GM21367 (cell line): ENCODE measurements at regions not wholly inside any gene's neighbourhood (a gene's known extent, or its start where the extent isn't known, plus 50 kb on each side); places are given as distances from the start of the nearest gene placed in this dataset.
"Not testable (repeated sequence)": the region's sequence is repeated elsewhere in the genome, so short reads cannot be mapped to it uniquely, and the experiment has no call there.

Experiments
- ATAC-seq: cut with Tn5 transposase; IDR thresholded peaks from one replicate; pipeline ENCODE4 v1.9.1; 2021; ENCODE audit not compliant: unreplicated experiment

DNA sequence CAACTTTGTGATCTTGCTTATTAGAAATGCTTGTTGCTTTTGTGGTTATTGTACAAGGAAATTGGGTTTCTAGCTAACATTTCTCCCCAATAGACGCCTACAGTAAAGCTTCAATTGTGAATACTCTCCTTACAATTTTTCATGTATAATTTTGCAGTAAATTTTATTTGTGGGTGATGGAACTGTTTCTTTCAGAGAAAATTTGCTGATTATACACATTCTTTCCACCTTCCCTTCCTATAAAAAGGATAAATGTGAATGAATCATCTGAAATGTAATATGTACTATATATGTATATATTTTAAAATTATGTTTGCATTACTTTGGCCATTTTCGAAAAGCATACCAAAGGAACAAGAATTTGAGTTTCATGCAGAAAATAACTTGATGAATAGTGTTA lies 162.7 kb upstream of the CRBN start:
- ATAC-seq, result no peak

DNA sequence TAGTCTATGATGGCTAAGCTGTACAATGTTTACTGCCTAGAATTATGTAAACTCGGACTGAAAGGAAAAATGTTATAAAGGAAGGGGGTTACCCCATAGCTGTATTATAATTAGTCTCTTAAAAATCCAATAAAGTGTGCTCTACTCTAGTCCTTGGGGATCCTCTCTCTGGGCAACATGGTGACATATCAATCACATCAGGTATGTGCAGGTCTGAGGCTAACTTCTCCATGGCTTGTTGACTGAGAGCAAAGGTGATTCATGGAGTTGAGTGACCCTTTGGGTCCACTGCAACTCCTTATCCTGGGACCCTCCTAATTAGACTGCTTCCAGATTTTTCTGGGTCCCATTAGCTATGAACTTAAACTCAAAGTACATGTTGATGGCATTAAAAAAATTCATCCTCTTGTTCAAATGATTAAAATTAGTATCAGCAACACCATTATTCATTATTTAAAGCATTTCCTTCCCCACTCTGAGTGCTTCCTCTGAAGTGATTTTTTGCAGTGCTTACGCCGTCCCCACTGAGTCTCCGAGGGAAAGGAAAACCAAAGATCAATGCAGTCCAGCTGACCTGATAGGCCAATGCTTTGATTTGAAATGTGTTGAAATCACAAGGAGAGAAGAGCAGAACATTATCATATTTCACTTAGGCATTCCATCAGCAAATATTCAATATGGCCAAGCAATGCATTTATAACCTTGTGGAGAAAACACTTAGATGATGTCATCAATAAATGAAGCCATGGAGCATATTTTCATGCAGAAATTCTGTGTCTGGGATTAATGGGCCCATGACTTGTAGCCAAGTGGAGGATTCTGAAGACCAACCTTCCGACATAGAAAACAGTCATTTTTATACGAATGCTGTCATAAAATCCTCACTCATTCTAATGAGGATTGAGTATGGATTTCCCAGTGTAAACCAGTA lies 161.7 kb upstream of the CRBN start:
- ATAC-seq, result no peak

DNA sequence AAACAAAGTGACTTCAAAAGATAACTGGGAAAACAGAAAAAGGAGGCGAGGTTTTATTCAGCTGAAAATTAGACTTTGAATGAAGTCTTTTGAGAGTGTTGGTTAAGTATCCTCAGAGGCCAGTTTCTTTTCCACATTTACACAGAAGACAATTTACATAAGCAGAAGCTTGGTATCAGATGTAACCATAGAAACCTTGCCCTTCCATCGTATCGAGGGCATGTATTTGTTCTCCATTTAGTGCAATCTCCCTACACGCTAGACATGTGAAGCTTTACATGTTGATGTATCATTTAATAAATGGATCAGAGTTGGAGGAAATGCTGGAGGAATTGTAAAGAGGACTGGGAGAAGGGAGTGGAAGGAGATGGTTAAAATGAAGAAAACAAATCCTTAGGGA lies 161.0 kb upstream of the CRBN start:
- no peak for ATAC-seq

DNA sequence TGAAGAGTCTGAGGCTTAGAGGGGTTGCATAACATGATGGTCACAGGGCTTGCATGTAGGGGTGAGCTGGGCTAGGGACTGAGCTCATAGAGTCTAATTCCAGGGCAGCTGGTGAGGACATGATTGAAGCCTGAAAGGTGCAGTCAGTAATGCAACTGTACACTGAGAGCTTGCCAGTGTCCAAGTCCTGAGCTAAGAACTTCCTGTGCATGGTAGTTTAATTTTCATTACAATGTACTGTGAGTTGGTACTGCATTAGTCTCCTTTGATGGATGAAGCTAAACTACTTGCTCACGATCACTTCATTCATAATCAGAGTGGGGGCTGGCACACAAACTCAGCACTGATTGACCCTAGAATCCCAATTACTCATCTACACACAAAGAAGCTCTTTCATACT lies 156.4 kb upstream of the CRBN start:
- no peak for ATAC-seq

DNA sequence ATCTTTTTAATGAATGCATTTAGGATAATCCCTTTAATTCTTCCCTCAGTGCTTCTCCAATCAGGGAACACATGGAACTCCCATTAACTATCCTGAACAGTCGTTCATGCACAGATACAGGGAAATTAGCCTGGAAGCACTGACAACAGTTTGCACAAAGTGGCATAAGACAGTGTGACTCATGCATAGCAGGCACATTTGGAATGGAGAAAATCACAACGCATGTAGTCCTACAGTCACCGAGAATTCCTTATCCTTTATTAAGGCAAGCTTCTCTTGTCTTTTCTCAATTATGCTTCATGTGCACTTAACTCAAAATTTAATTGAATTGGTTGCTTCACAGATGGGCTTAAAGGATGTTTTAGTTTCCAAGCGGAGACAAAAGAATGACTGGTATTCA lies 155.0 kb upstream of the CRBN start:
- no peak for ATAC-seq

DNA sequence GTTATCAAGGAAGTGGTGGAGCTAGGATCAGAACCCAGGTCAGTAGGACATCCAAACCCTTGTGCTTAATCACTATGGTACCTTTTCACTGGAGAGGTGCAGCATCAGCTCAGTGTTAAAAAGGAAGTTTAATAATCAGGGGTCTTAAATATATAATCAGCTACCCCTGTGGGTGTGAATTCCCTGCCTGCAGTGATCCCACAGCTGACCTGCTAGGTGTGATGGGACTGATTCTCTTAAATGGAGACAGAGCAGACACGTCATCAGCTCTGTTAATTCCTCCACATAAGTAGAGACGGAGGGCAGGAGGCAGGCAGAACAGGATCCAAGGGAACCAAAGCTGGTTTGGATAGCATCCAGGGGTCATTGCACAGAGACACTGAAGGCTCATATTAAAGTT lies 154.1 kb upstream of the CRBN start:
- no peak for ATAC-seq

DNA sequence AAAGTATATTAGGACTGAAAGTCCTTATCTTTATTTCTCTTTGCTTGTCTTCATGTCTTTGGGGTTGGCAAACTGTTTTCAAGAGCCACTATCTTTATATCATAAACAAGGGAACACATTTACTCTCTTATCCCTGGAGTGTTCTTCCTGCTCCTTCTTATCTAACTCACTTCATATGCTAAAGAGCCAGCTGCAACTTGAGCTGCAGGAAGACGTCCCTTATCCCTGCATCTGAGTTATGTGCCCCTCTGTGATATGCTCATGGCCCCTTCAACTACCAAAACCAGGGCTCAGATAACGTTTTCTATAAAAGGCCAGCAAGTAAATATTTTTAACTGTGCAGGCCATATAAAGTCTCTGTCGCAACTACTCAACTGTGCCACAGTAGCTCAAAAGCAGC lies 137.0 kb upstream of the CRBN start:
- ATAC-seq, result no peak

DNA sequence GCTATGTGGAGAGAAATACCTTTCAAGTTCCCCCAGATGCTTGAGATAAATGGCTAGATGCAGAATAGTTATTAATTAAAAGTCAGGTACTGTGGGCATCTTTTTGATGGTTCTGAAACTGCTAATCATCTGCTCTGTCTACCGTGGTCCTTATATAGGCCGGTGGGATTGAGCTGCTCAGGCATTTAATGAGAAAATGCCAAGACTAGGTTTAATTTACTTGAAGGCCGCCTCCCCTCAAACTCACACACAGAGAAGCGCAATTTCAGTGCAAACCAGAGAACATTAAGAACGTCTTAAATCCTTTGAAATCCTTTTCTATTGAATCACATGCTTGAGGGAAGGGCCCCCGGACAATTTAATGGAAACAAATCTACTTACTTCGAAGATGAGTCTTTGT lies 136.4 kb upstream of the CRBN start:
- ATAC-seq, result no peak

DNA sequence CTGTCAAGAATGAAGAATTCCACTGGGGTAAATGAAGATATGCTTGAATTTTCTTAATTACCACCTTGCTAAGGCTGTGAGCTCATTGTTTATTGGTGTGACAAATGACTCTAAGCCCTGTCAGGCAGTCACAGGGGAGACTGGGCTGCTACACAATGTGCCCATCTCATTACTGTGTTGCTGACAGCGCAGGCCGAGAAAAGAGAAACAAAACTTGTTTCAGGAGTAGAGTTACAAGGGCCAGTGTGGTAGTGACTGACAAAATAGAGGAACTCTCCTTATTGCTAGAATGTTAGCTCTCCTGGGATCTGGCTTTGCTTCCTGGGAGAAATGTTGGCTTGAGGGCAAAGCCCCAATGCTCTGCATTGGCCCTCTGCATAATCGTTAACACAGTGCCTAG lies 130.4 kb upstream of the CRBN start:
- ATAC-seq, result no peak

DNA sequence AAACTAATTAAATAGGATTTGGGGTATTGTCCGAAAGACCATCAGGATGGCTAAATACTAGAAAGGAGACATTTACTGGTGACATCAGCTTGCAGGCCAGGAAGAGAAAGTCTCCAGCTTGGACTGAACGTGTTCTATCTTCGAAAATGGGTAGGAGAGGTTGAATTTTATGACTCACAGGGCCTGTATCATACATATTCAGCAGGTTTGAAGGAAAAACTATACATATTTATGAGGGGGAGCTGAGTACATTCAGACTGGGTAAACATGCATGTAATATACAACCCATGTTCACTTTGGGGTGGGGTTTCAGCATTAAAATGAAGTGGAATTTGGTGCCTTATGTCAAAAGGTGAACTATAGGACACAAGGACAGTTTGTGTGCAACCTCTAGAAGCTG lies 129.3 kb upstream of the CRBN start:
- no peak for ATAC-seq

DNA sequence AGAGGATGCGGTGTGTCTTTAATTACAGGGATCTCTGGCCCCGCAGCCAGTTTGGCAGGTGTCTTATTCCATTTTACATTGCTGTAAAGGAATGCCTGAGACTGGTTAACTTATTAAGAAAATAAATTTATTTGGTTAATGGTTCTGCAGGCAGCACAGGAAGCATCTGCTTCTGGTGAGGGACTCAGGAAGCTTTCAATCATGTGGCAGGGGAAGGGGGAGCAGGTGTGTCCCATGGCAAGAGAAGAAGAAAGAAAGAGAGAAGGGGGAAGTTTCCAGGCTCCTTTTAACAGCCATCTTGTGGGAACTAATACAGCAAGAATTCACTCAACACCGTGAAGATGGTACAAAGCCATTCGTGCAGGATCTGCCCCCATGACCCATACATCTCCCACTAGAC lies 128.0 kb upstream of the CRBN start:
- ATAC-seq, result no peak

DNA sequence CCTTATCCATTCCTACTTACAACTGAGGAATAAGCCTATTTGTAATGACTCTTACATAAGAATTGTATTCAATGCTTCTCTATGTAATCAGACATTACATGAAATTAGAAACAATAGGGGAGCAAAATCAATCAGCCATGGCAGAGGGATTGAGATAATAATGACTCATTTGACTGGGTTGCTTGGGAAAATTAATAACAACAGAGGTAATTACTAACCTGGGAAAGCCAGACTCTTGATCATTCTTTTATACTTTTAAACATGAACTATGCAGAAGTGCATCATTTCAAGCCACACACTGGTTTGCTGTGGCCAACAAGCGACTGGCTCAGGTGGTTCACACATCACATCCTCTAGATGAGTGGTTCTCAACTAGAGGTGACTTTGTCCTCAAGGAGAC lies 126.3 kb upstream of the CRBN start:
- ATAC-seq, result no peak

DNA sequence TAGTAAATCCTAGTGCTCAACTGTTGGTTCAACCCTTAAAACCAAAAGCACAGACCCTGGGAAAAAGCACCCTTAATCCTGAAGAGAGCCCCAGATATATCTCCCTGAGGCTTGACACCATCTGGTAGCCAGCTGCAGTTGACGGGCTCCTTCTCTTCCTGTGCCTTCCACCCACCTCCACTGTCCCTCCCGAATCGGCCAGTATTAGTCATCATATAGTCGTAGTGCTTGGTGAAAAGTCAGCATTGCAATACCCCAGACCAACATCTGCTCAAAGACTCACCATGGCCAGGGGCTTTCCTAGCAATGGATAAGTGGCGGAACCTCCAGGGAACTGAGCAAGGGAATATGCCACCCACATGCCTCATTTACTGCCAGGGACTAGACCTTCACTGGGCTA lies 125.6 kb upstream of the CRBN start:
- no peak for ATAC-seq

DNA sequence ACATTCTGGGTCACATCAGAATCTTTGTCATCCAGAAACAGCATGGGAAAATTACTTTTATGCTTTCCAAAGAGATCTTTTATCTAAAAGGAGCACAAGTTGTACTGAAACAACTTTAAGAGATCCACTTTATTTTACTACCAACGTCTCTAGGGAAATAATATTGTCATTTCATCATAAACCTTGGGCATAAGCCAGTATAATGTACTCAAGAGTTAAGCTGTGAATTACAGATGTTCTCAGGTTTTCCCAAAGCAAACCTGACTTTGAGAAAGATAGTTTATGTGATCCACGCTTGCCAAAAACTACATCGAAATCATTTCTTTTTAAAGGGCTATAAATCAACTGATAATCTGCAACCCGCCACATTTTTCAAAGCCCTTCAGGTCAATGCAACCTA lies 124.1 kb upstream of the CRBN start:
- ATAC-seq, result no peak

DNA sequence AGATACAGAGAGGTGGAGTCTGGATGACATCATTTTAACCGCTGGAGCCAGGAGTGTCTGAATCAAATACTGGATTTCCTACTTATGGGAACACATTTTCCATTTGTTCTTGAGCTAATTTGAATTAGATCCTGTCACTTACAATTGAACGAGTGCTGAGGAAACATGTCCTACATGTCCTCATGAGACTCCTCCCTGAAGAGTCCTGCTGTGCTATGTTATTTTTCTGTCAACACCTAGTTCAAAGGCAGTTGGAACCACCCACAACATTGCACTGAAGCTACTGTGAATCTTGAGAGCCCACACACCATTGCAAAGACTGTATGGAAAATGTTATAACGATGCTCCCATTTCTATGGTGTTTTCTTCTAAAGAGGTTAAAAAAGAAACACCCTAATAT lies 123.5 kb upstream of the CRBN start:
- no peak for ATAC-seq

DNA sequence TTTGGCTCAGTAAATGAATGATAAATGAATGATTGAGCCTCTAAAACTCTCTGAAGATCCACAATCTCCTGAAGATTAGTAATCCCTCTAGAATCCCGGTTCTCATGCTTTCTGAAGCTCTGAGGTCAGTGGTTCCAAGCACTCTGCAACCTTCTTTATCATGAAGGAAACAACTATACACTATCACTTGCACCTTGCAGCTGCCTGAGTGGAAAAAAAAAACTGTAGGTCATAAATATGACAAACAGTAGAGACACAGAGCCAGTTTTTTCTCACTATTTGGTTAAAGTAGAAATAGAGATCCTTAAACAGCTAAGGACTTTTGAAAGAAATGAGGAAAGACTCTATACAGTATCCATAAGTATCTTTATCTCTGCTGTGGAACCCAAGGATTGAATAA lies 122.0 kb upstream of the CRBN start:
- no peak for ATAC-seq

DNA sequence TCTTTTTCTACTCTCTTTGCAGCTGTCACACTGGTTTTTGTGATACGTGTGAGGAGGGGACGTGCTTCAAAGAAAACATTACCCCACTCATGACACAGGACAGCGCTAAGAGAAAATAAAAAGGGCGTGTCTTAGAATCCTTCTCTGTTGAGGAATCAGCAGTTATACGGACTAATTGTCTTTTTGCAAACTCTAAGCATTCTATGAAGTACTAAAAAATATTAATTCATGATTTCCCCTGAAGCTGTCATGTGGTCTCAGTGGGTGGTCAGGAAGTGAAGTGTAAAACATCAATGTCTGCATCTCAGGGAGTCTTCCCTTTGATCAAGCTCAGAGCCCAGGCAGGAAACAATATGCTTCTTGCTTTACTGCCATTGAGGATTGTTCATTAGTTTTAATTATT lies 117.5 kb upstream of the CRBN start:
- ATAC-seq, result no peak

DNA sequence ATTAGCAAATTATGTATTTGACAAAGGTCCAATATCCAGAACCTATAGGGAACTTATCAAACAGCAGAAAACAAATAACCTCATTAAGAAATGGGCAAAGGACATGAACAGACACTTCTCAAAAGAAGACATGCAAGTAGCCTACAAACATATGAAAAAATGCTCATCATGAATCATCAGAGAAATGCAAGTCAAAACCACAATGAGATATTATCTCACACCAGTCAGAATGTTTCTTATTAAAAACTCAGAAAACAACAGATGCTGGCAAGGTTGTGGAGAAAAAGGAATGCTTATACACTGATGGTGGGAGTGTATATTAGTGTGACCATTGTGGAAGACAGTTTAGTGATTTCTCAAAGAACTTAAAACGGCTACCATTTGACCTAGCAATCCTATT lies 116.1 kb upstream of the CRBN start:
- no peak for ATAC-seq

DNA sequence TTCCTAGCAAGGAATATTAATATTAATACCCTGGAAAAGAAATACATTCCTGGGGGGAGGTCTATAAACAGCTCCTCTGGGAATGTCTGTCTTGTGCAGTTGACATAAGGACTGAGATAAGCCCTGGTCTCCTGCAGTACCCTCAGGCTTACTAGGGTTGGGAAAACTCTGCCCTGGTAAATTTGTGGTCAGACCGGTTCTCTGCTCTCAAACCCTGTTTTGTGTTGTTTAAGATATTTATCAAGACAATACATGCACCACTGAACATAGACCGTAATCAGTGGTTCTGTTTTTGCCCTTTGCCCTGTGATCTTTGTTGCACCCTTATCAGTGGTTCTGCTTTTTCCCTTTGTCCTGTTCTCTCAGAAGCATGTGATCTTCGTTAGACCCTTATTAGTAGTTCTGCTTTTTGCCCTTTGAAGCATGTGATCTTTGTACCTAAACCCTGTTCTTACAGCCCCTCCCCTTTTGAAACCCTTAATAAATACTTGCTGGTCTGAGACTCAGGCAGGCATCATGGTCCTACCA lies 112.3 kb upstream of the CRBN start:
- ATAC-seq, result not testable (repeated sequence)

DNA sequence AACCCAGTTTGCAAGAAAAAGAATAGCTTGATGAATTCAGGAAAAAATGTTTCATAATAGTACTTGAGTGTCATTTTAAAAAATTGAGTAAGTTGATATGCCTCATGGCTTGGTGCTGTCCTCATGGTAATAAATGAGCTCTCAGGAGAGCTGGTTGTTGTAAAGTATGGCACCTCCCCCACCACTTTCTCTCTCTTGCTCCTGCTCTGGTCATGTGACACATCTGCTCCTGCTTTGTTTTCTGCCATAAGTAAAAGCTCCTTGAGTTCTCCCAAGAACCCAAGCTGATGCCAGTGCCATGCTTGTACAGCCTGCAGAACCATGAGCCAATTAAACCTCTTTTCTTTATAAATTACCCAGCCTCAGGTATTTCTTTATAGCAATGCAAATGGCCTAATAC lies 108.8 kb upstream of the CRBN start:
- no peak for ATAC-seq

DNA sequence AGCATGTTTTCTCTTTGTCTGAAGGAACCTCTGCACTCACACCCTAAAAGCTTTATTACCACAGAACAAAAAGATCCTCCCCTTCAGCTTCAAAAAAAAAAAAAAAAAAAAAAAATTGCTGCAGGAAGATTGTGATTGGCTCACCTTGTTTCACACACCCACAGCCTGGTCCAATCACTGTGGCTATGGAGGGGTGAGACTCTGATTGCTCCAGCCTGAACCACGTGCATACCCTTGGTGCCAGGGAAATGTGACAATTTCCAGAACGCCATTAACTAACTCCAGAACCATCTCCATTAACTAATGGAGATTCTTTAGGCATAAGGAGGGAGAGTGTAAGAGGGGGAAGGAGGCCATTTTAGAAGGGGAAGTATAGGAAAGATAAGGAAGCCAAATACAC lies 106.5 kb upstream of the CRBN start:
- no peak for ATAC-seq

DNA sequence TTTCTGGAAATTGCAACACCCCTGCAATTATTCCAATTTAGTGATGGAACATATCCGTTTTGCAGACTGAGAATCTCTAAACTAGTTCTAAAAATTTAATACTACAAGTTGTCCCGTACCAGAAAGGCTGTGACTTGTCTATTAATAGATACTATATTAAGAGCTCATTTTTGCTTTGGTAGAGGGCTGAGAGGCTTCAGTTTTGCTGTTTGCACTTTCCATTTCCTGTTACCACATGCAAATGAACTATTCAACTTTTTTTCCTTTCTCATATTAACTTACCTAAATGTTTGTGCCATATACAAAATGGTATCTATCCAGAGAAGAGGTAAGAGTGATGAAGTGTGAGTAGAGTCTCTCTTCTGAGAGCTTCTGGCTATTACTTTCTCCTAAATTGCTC lies 101.5 kb upstream of the CRBN start:
- peak; percentile 73 for ATAC-seq

DNA sequence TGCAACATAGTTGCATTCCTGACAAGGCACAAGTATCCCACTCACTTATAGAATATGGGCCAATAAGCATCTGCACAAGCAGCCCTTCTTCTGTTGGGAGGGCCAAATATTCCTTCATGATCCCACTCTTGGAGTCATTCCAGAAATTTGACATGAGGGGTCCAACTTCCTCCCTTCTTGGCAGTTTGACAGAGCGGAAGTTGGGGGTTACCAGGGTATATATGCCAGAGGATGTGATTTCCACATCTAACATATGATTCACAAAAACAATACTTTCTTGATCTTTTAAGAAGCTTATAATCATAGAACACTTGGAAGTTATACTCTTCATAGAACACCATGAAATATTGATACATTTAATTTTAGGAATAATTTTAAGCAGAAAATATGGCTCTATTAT lies 100.9 kb upstream of the CRBN start:
- ATAC-seq, result no peak
